ENCODE measurements at regions not wholly inside any gene's neighbourhood (a gene's known extent, or its start where the extent isn't known, plus 50 kb on each side); places are given as distances from the start of the nearest gene placed in this dataset.

DNA sequence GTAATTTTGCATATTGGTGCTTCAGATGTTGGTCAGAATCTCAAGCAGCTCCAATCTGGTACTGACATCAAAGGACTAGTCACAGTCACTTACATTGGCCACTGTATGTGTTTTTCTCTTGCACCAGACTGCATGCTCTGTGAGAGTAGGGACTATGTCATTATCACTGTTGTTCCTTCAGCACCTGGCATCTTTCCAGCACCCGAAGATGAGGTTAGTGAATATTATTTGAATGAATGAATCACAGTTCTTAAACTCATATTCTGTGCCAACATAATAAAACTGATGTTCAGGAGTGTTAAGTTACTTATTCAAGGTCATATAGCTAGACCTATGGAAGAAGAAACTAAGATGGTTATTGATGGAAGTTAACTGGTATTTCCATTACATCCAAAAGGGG lies 204.5 kb upstream of the TBX3 start:
- TF ChIP-seq, protein P1, sequence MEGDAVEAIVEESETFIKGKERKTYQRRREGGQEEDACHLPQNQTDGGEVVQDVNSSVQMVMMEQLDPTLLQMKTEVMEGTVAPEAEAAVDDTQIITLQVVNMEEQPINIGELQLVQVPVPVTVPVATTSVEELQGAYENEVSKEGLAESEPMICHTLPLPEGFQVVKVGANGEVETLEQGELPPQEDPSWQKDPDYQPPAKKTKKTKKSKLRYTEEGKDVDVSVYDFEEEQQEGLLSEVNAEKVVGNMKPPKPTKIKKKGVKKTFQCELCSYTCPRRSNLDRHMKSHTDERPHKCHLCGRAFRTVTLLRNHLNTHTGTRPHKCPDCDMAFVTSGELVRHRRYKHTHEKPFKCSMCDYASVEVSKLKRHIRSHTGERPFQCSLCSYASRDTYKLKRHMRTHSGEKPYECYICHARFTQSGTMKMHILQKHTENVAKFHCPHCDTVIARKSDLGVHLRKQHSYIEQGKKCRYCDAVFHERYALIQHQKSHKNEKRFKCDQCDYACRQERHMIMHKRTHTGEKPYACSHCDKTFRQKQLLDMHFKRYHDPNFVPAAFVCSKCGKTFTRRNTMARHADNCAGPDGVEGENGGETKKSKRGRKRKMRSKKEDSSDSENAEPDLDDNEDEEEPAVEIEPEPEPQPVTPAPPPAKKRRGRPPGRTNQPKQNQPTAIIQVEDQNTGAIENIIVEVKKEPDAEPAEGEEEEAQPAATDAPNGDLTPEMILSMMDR (IDR thresholded peaks at IDR 0.05; ENCODE audit: low read depth, low read length), result no peak
- no peak for TF ChIP-seq POLR2A (IDR thresholded peaks at IDR 0.05; ENCODE audit: extremely low read depth, insufficient read length)
